ENCODE measurements at regions not wholly inside any gene's neighbourhood (a gene's known extent, or its start where the extent isn't known, plus 50 kb on each side); places are given as distances from the start of the nearest gene placed in this dataset.

DNA sequence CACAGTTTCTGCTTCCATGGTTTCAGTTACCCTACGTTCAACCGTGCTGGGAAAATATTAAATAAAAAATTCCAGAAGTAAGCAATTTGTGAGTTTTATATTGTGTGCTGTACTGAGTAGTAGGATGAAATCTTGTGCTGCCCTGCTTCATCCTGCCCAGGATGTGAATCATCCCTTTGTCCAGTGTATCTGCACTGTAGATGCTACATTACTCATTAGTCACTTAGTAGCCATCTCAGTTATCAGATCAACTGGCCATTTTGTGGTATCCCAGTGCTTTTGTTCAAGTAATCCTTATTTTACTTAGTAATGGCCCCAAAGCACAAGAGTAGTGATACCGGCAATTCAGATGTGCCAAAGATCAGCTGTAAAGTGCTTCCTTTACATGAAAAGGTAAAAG, 97.9 kb downstream of the COX18 start:
- TF ChIP-seq, protein P1, sequence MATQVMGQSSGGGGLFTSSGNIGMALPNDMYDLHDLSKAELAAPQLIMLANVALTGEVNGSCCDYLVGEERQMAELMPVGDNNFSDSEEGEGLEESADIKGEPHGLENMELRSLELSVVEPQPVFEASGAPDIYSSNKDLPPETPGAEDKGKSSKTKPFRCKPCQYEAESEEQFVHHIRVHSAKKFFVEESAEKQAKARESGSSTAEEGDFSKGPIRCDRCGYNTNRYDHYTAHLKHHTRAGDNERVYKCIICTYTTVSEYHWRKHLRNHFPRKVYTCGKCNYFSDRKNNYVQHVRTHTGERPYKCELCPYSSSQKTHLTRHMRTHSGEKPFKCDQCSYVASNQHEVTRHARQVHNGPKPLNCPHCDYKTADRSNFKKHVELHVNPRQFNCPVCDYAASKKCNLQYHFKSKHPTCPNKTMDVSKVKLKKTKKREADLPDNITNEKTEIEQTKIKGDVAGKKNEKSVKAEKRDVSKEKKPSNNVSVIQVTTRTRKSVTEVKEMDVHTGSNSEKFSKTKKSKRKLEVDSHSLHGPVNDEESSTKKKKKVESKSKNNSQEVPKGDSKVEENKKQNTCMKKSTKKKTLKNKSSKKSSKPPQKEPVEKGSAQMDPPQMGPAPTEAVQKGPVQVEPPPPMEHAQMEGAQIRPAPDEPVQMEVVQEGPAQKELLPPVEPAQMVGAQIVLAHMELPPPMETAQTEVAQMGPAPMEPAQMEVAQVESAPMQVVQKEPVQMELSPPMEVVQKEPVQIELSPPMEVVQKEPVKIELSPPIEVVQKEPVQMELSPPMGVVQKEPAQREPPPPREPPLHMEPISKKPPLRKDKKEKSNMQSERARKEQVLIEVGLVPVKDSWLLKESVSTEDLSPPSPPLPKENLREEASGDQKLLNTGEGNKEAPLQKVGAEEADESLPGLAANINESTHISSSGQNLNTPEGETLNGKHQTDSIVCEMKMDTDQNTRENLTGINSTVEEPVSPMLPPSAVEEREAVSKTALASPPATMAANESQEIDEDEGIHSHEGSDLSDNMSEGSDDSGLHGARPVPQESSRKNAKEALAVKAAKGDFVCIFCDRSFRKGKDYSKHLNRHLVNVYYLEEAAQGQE (IDR thresholded peaks at IDR 0.05; ENCODE audit: low read depth), result no peak
- TF ChIP-seq EZH2 (IDR thresholded peaks at IDR 0.05) (no peak), POLR2A (IDR thresholded peaks at IDR 0.05; ENCODE audit: borderline replicate concordance, extremely low read depth, insufficient read depth, insufficient read length) (no peak), SIN3A (IDR thresholded peaks at IDR 0.05; ENCODE audit: low read depth) (no peak), CEBPB (IDR thresholded peaks at IDR 0.05; ENCODE audit: low read depth) (no peak)
- TF ChIP-seq, protein P2, sequence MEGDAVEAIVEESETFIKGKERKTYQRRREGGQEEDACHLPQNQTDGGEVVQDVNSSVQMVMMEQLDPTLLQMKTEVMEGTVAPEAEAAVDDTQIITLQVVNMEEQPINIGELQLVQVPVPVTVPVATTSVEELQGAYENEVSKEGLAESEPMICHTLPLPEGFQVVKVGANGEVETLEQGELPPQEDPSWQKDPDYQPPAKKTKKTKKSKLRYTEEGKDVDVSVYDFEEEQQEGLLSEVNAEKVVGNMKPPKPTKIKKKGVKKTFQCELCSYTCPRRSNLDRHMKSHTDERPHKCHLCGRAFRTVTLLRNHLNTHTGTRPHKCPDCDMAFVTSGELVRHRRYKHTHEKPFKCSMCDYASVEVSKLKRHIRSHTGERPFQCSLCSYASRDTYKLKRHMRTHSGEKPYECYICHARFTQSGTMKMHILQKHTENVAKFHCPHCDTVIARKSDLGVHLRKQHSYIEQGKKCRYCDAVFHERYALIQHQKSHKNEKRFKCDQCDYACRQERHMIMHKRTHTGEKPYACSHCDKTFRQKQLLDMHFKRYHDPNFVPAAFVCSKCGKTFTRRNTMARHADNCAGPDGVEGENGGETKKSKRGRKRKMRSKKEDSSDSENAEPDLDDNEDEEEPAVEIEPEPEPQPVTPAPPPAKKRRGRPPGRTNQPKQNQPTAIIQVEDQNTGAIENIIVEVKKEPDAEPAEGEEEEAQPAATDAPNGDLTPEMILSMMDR (IDR thresholded peaks at IDR 0.05 in 2 of 3, conservative IDR thresholded peaks at IDR 0.05 in 1 of 3; ENCODE audit: borderline replicate concordance in 1 of 3, insufficient read depth in 1 of 3, low read depth in 2 of 3, low read length in 2 of 3), result no peak

Data from HCT116 (cell line).